GM21515 (cell line): ENCODE measurements at regions not wholly inside any gene's neighbourhood (a gene's known extent, or its start where the extent isn't known, plus 50 kb on each side); places are given as distances from the start of the nearest gene placed in this dataset.
"Not testable (repeated sequence)": the region's sequence is repeated elsewhere in the genome, so short reads cannot be mapped to it uniquely, and the experiment has no call there.

Experiments
- ATAC-seq: cut with Tn5 transposase; IDR thresholded peaks from one replicate; pipeline ENCODE4 v1.9.1; 2021; ENCODE audit not compliant: unreplicated experiment

- ATAC-seq, result no peak
Measured at GRCh38 chr6:163764565-163764964, 350.0 kb downstream of the QKI start.

- no peak for ATAC-seq
Measured at GRCh38 chr6:163761481-163761880, 347.0 kb downstream of the QKI start.

- no peak for ATAC-seq
Measured at GRCh38 chr6:163760860-163761259, 346.3 kb downstream of the QKI start.

GRCh38 chr6:163759542-163759941 is 345.0 kb downstream of the QKI start:
- no peak for ATAC-seq

- no peak for ATAC-seq
Measured at GRCh38 chr6:163757520-163757919, 343.0 kb downstream of the QKI start.

- peak; percentile 100 for ATAC-seq
Measured at GRCh38 chr6:163756079-163756478, 341.6 kb downstream of the QKI start.

GRCh38 chr6:163754866-163755265 is 340.3 kb downstream of the QKI start:
- no peak for ATAC-seq

GRCh38 chr6:163753430-163753829 is 338.9 kb downstream of the QKI start:
- ATAC-seq, result no peak

GRCh38 chr6:163752446-163752845 is 337.9 kb downstream of the QKI start:
- ATAC-seq, result no peak

GRCh38 chr6:163751032-163751525 is 336.6 kb downstream of the QKI start:
- ATAC-seq, result no peak

GRCh38 chr6:163750431-163751031 is 336.0 kb downstream of the QKI start:
- ATAC-seq, result no peak

- ATAC-seq, result no peak
Measured at GRCh38 chr6:163748886-163749285, 334.4 kb downstream of the QKI start.

- no peak for ATAC-seq
Measured at GRCh38 chr6:163748036-163748435, 333.5 kb downstream of the QKI start.

GRCh38 chr6:163747058-163747457 is 332.5 kb downstream of the QKI start:
- ATAC-seq, result not testable (repeated sequence)

GRCh38 chr6:163745536-163746400 is 331.2 kb downstream of the QKI start:
- ATAC-seq, result no peak

GRCh38 chr6:163744256-163744925 is 329.9 kb downstream of the QKI start:
- no peak for ATAC-seq

- no peak for ATAC-seq
Measured at GRCh38 chr6:163743796-163744195, 329.3 kb downstream of the QKI start.

- ATAC-seq, result no peak
Measured at GRCh38 chr6:163741743-163742363, 327.3 kb downstream of the QKI start.

- no peak for ATAC-seq
Measured at GRCh38 chr6:163741342-163741741, 326.8 kb downstream of the QKI start.

GRCh38 chr6:163739966-163740365 is 325.4 kb downstream of the QKI start:
- ATAC-seq, result no peak

GRCh38 chr6:163739408-163739725 is 324.8 kb downstream of the QKI start:
- ATAC-seq, result no peak
